Transverse colon (tissue), 4 donors: ENCODE measurements at regions not wholly inside any gene's neighbourhood (a gene's known extent, or its start where the extent isn't known, plus 50 kb on each side); places are given as distances from the start of the nearest gene placed in this dataset.

Source experiments
- DNase-seq: peaks from one replicate; pipeline ENCODE4 v3.0.0-alpha.2; 2019
- H3K27ac ChIP-seq, 4 donors: fragments of 200-600 bp; sonication (generic); 2 replicates each; pipeline ENCODE4 v1.5.1; 2016 to 2018; ENCODE audit warnings: inconsistent platforms in 4 of 4
- H3K27me3 ChIP-seq: fragments of 200-600 bp; sonication (generic); 2 replicates; pipeline ENCODE4 v1.5.1; 2017; ENCODE audit warnings: inconsistent platforms
- H3K36me3 ChIP-seq, 4 donors: fragments of 200-600 bp; sonication (generic); 2 replicates each; pipeline ENCODE4 v1.5.1; 2017 to 2019; ENCODE audit warnings: inconsistent platforms in 4 of 4
- H3K4me1 ChIP-seq, 4 donors: fragments of 200-600 bp; sonication (generic); 2 replicates each; pipeline ENCODE4 v1.5.1; 2017 to 2020; ENCODE audit warnings: inconsistent platforms in 4 of 4
- H3K4me3 ChIP-seq, 4 donors: fragments of 200-600 bp; sonication (generic); 1 replicate in 1 of 4; 2 replicates in 3 of 4; pipeline versions ENCODE4 v1.5.1 to v1.6.1; 2017 to 2019; ENCODE audit warnings: inconsistent platforms in 4 of 4
- H3K9me3 ChIP-seq, 2 donors: fragments of 200-600 bp; sonication (generic); 2 replicates each; pipeline ENCODE4 v1.5.1; 2017 to 2019; ENCODE audit warnings: inconsistent platforms in 2 of 2
- CTCF ChIP-seq, 5 experiments: fragments of 200-600 bp in 3 of 5; fragments of 450-650 bp in 2 of 5; sonication (generic) in 3 of 5; IDR thresholded peaks; 1 replicate in 2 of 5; 2 replicates in 3 of 5; pipeline ENCODE4 v1.5.1; 2016 to 2017; ENCODE audit warnings: antibody characterized with exemption in 5 of 5, inconsistent platforms in 3 of 5, mild to moderate bottlenecking in 2 of 5, moderate library complexity in 1 of 5
- EP300 ChIP-seq: sonication (generic); formaldehyde crosslinking; IDR thresholded peaks from one replicate; pipeline ENCODE4 v1.6.1; 2017; ENCODE audit warnings: antibody characterized with exemption, low read depth
- POLR2A ChIP-seq: fragments of 450-650 bp; IDR thresholded peaks from one replicate; pipeline ENCODE4 v1.6.1; 2016; ENCODE audit warnings: antibody characterized with exemption, mild to moderate bottlenecking, moderate library complexity
- POLR2AphosphoS5 ChIP-seq, 3 donors: sonication (generic); formaldehyde crosslinking; IDR thresholded peaks; one replicate each; pipeline ENCODE4 v1.6.1; 2016; ENCODE audit warnings: antibody characterized with exemption in 3 of 3
- WGBS, 2 donors: methylation state at CpG; one replicate each; pipeline ENCODE4 v1.1.5; 2018; ENCODE audit warnings: low coverage in 1 of 2; 5-methylcytosine and 5-hydroxymethylcytosine counted together
- in situ Hi-C, 4 donors: fragments of 200-750 bp; cut with MboI; loops; one replicate each; pipeline versions ENCODE4 v1.15.0 to v1.15.1; 2017; ENCODE audit warnings: low sequenced_read_pairs in 3 of 4, low pct_ligation_motif_present in 1 of 4, low pct_unique_long_range_greater_than_20kb in 1 of 4
- intact Hi-C: fragments of 100-400 bp; cut with DNase I; formaldehyde crosslinking; loops from one replicate; pipeline ENCODE4 v1.15.1; 2023; ENCODE audit warnings: low total_unique reads

GRCh38 chr7:13041368-13041988 lies 354.0 kb downstream of the ARL4A start:
- H3K4me3 ChIP-seq = no peak overlapping the region
- H3K27me3 ChIP-seq = no peaks in the 10 kb centered on the region
- TF ChIP-seq EP300 (no peak), POLR2A (no peak), CTCF (IDR thresholded peaks at IDR 0.05) (no peak), POLR2AphosphoS5 (IDR thresholded peaks at IDR 0.05) (no peak)
- H3K9me3 ChIP-seq = no peaks in the 10 kb centered on the region
- intact Hi-C loops (no loop called here), in situ Hi-C loops (no loop called here)
- no peaks in the 10 kb centered on the region for H3K4me1 ChIP-seq
- H3K36me3 ChIP-seq = no peaks in the 10 kb centered on the region
- no peak for DNase-seq
- H3K27ac ChIP-seq = no peak overlapping the region
- WGBS, 2 donors = 81 to 83% methylated on average over 9 to 13 of the region's 13 CpGs

GRCh38 chr7:13042605-13043236 lies 355.3 kb downstream of the ARL4A start:
- no peak for DNase-seq
- TF ChIP-seq POLR2A (no peak), POLR2AphosphoS5 (IDR thresholded peaks at IDR 0.05) (no peak)
- Histone ChIP-seq H3K27ac (no peak overlapping the region), H3K4me1 (no peaks in the 10 kb centered on the region), H3K4me3 (no peak overlapping the region), H3K9me3 (no peaks in the 10 kb centered on the region), H3K36me3 (no peaks in the 10 kb centered on the region), H3K27me3 (no peaks in the 10 kb centered on the region)
- in situ Hi-C loops = no loop called here
- intact Hi-C loops = no loop called here

- Histone ChIP-seq H3K4me1 (no peaks in the 10 kb centered on the region), H3K4me3 (no peak overlapping the region), H3K9me3 (no peaks in the 10 kb centered on the region), H3K27ac (no peak overlapping the region), H3K27me3 (no peaks in the 10 kb centered on the region), H3K36me3 (no peaks in the 10 kb centered on the region)
- DNase-seq = no peak
- in situ Hi-C loops (no loop called here), intact Hi-C loops (no loop called here)
- TF ChIP-seq POLR2AphosphoS5 (IDR thresholded peaks at IDR 0.05) (no peak), CTCF (IDR thresholded peaks at IDR 0.05) (no peak), POLR2A (no peak), EP300 (no peak)
- 50 to 80% methylated on average over 2 of the region's 2 CpGs for WGBS, 2 donors
Observed at GRCh38 chr7:13044309-13044708, 356.9 kb downstream of the ARL4A start.

GRCh38 chr7:13047061-13047460 lies 359.6 kb downstream of the ARL4A start:
- no peak overlapping the region for H3K4me3 ChIP-seq
- no peak overlapping the region for H3K27ac ChIP-seq
- no peak for TF ChIP-seq POLR2A
- no peak for TF ChIP-seq EP300
- TF ChIP-seq CTCF (IDR thresholded peaks at IDR 0.05) = no peak
- no peak for TF ChIP-seq POLR2AphosphoS5 (IDR thresholded peaks at IDR 0.05)
- 66 to 75% methylated on average over 4 of the region's 4 CpGs for WGBS, 2 donors
- no peaks in the 10 kb centered on the region for H3K9me3 ChIP-seq
- in situ Hi-C loops = no loop called here
- intact Hi-C loops = no loop called here
- no peaks in the 10 kb centered on the region for H3K27me3 ChIP-seq
- no peak for DNase-seq
- H3K4me1 ChIP-seq = no peaks in the 10 kb centered on the region
- H3K36me3 ChIP-seq = no peaks in the 10 kb centered on the region

GRCh38 chr7:13049946-13050345 lies 362.5 kb downstream of the ARL4A start:
- in situ Hi-C loops = no loop called here
- no peak overlapping the region for H3K27ac ChIP-seq
- H3K4me1 ChIP-seq = no peaks in the 10 kb centered on the region
- DNase-seq = no peak
- H3K9me3 ChIP-seq = no peaks in the 10 kb centered on the region
- H3K4me3 ChIP-seq = no peak overlapping the region
- H3K36me3 ChIP-seq = no peaks in the 10 kb centered on the region
- intact Hi-C loops = no loop called here
- no peaks in the 10 kb centered on the region for H3K27me3 ChIP-seq
- TF ChIP-seq POLR2AphosphoS5 (IDR thresholded peaks at IDR 0.05) = no peak
- no peak for TF ChIP-seq EP300
- WGBS, 2 donors = 20 to 46% methylated on average over 2 to 3 of the region's 3 CpGs
